Stomach (tissue), 8 donors: ENCODE measurements at regions not wholly inside any gene's neighbourhood (a gene's known extent, or its start where the extent isn't known, plus 50 kb on each side); places are given as distances from the start of the nearest gene placed in this dataset.

Experiments
- DNase-seq, 2 donors: peaks; one replicate each; pipeline versions ENCODE4 v3.0.0 to v3.0.0-alpha.2; 2013 to 2019
- H3K27ac ChIP-seq, 5 donors: fragments of 200-600 bp in 4 of 5; sonication (generic) in 4 of 5; one replicate each; pipeline ENCODE4 v1.5.1; 2013 to 2019; ENCODE audit warnings: mild to moderate bottlenecking in 1 of 5, moderate library complexity in 1 of 5
- H3K27me3 ChIP-seq, 3 donors: fragments of 200-600 bp; sonication (generic); one replicate each; pipeline ENCODE4 v1.5.1; 2017 to 2019; ENCODE audit warnings: mixed run types in 1 of 3
- H3K36me3 ChIP-seq, 4 donors: fragments of 200-600 bp; sonication (generic); 1 replicate in 3 of 4; 2 replicates in 1 of 4; pipeline ENCODE4 v1.5.1; 2016 to 2019
- H3K4me1 ChIP-seq, 4 donors: fragments of 200-600 bp; sonication (generic); one replicate each; pipeline ENCODE4 v1.5.1; 2016 to 2019
- H3K4me3 ChIP-seq, 4 donors: fragments of 200-600 bp; sonication (generic) in 3 of 4; one replicate each; pipeline ENCODE4 v1.5.1; 2016 to 2019; ENCODE audit warnings: mild to moderate bottlenecking in 1 of 4
- H3K9me3 ChIP-seq, 4 donors: fragments of 200-600 bp; sonication (generic); one replicate each; pipeline ENCODE4 v1.5.1; 2016 to 2019
- EP300 ChIP-seq: sonication (generic); formaldehyde crosslinking; IDR thresholded peaks from one replicate; pipeline ENCODE4 v1.6.1; 2017; ENCODE audit warnings: antibody characterized with exemption
- POLR2A ChIP-seq, 4 donors: fragments of 450-650 bp; IDR thresholded peaks; one replicate each; pipeline ENCODE4 v1.6.1; 2016; ENCODE audit warnings: antibody characterized with exemption in 4 of 4, control low read depth in 2 of 4, mild to moderate bottlenecking in 1 of 4, moderate library complexity in 1 of 4
- POLR2AphosphoS5 ChIP-seq, 3 donors: sonication (generic); formaldehyde crosslinking; IDR thresholded peaks; one replicate each; pipeline ENCODE4 v1.6.1; 2016; ENCODE audit warnings: antibody characterized with exemption in 3 of 3
- WGBS, 5 donors: extraction: QIAGEN DNeasy Blood & Tissue Kit in 3 of 5; methylation state at CpG; one replicate each; pipeline versions ENCODE4 v1.1.5 to v1.1.7; 2013 to 2018; 5-methylcytosine and 5-hydroxymethylcytosine counted together
- intact Hi-C: fragments of 100-400 bp; cut with DNase I; formaldehyde crosslinking; loops from one replicate; pipeline ENCODE4 v1.15.1; 2023; ENCODE audit warnings: low total_unique reads
- TF ChIP-seq, protein P1 (sequence below), 7 experiments: fragments of 450-650 bp in 4 of 7; fragments of 200-600 bp in 3 of 7; sonication (generic) in 3 of 7; IDR thresholded peaks; one replicate each; pipeline ENCODE4 v1.5.1; 2016 to 2019; ENCODE audit warnings: antibody characterized with exemption in 7 of 7, control low read depth in 2 of 7, mild to moderate bottlenecking in 1 of 7
- donor health status: healthy with polysubstance abuse.
- donor health status: Bipolar disorder and iron deficiency.
- donor health status: healthy.

- DNase-seq: no peak
- Histone ChIP-seq H3K27me3 (peaks cover 0 to 50% (median 0%) of the 10 kb centered on the region in 3 donors), H3K4me1 (no peaks in the 10 kb centered on the region), H3K4me3 (no peak overlapping the region), H3K36me3 (no peaks in the 10 kb centered on the region), H3K9me3 (no peaks in the 10 kb centered on the region), H3K27ac (no peak overlapping the region)
- TF ChIP-seq POLR2A (IDR thresholded peaks at IDR 0.05) (no peak), EP300 (no peak), POLR2AphosphoS5 (IDR thresholded peaks at IDR 0.05) (no peak)
- TF ChIP-seq, protein P1, sequence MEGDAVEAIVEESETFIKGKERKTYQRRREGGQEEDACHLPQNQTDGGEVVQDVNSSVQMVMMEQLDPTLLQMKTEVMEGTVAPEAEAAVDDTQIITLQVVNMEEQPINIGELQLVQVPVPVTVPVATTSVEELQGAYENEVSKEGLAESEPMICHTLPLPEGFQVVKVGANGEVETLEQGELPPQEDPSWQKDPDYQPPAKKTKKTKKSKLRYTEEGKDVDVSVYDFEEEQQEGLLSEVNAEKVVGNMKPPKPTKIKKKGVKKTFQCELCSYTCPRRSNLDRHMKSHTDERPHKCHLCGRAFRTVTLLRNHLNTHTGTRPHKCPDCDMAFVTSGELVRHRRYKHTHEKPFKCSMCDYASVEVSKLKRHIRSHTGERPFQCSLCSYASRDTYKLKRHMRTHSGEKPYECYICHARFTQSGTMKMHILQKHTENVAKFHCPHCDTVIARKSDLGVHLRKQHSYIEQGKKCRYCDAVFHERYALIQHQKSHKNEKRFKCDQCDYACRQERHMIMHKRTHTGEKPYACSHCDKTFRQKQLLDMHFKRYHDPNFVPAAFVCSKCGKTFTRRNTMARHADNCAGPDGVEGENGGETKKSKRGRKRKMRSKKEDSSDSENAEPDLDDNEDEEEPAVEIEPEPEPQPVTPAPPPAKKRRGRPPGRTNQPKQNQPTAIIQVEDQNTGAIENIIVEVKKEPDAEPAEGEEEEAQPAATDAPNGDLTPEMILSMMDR (IDR thresholded peaks at IDR 0.05): no peak
- 47 to 60% (median 55%) methylated on average over 3 of the region's 3 CpGs for WGBS, 5 donors
- intact Hi-C loops: no loop called here
These were observed 251.8 kb upstream of the MKI67 start for GRCh38 chr10:128377988-128378387.

GRCh38 chr10:128380946-128381345, 254.7 kb upstream of the MKI67 start:
- no peak overlapping the region for H3K27ac ChIP-seq
- intact Hi-C loops: no loop called here
- TF ChIP-seq, protein P1 (IDR thresholded peaks at IDR 0.05): no peak
- TF ChIP-seq POLR2A (IDR thresholded peaks at IDR 0.05) (no peak), POLR2AphosphoS5 (IDR thresholded peaks at IDR 0.05) (no peak), EP300 (no peak)
- no peak for DNase-seq
- H3K9me3 ChIP-seq: no peaks in the 10 kb centered on the region
- H3K4me1 ChIP-seq: no peaks in the 10 kb centered on the region
- no peak overlapping the region for H3K4me3 ChIP-seq
- 48 to 75% (median 57%) methylated on average over 4 of the region's 4 CpGs for WGBS, 5 donors
- no peaks in the 10 kb centered on the region for H3K36me3 ChIP-seq
- H3K27me3 ChIP-seq: peaks cover 0 to 29% (median 0%) of the 10 kb centered on the region in 3 donors

DNA sequence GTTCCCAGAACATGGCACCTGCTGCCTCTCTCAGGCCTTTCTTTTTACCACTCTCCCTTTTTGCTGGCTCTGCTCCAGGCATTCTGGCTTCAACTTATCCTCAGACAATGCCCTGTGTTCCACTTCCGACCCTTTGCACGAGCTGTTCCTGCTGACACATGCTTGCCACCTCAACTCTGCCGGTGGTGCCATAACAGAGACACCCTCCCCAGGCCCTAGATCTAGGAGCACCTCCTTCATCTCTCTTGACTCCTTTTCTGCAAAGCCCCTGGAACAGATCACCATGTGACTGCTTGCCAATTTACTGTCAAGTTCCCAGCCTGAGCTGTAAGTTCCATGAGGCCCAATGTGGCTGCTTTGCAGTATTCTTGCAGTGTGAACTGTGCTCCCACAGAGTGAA, 256.0 kb upstream of the MKI67 start:
- Histone ChIP-seq H3K27me3 (peaks cover 0 to 30% (median 0%) of the 10 kb centered on the region in 3 donors), H3K27ac (no peak overlapping the region), H3K4me1 (no peaks in the 10 kb centered on the region), H3K4me3 (no peak overlapping the region), H3K9me3 (no peaks in the 10 kb centered on the region), H3K36me3 (no peaks in the 10 kb centered on the region)
- TF ChIP-seq POLR2A (IDR thresholded peaks at IDR 0.05) (no peak), POLR2AphosphoS5 (IDR thresholded peaks at IDR 0.05) (no peak), EP300 (no peak)
- TF ChIP-seq, protein P1 (IDR thresholded peaks at IDR 0.05): no peak
- intact Hi-C loops: no loop called here
- WGBS, 5 donors: 47 to 82% (median 76%) methylated on average over 3 of the region's 3 CpGs
- peak in 1 of 2 donors; percentile 19 for DNase-seq

GRCh38 chr10:128384831-128385230, 258.6 kb upstream of the MKI67 start:
- no peaks in the 10 kb centered on the region for H3K9me3 ChIP-seq
- TF ChIP-seq EP300 (no peak), POLR2AphosphoS5 (IDR thresholded peaks at IDR 0.05) (no peak), POLR2A (IDR thresholded peaks at IDR 0.05) (no peak)
- TF ChIP-seq, protein P1 (IDR thresholded peaks at IDR 0.05): no peak
- H3K27me3 ChIP-seq: peaks cover 0 to 45% (median 0%) of the 10 kb centered on the region in 3 donors
- H3K27ac ChIP-seq: no peak overlapping the region
- DNase-seq: no peak
- WGBS, 5 donors: 89 to 94% (median 90%) methylated on average over 10 of the region's 10 CpGs
- no peaks in the 10 kb centered on the region for H3K4me1 ChIP-seq
- H3K36me3 ChIP-seq: no peaks in the 10 kb centered on the region
- intact Hi-C loops: no loop called here
- H3K4me3 ChIP-seq: no peak overlapping the region
